MM.1S (cell line): ENCODE measurements at regions not wholly inside any gene's neighbourhood (a gene's known extent, or its start where the extent isn't known, plus 50 kb on each side); places are given as distances from the start of the nearest gene placed in this dataset.

Source experiments
- DNase-seq: peaks from one replicate; pipeline ENCODE4 v3.0.0-alpha.2; 2015
- H2AFZ ChIP-seq: fragments of 300-600 bp; sonication (generic); 2 replicates; pipeline ENCODE4 v1.6.0; 2016; ENCODE audit warnings: antibody characterized with exemption, low read length
- H3F3A ChIP-seq: fragments of 300-600 bp; sonication (generic); 2 replicates; pipeline ENCODE4 v1.6.1; 2016; ENCODE audit warnings: mild to moderate bottlenecking, antibody characterized with exemption, low read length, moderate library complexity, mixed read lengths; ENCODE audit not compliant: insufficient read depth
- H3K27ac ChIP-seq: fragments of 300-600 bp; sonication (generic); 2 replicates; pipeline ENCODE4 v1.5.1; 2016; ENCODE audit warnings: mild to moderate bottlenecking, low read length
- H3K27me3 ChIP-seq: fragments of 300-600 bp; sonication (generic); replicated peaks from 2 replicates; pipeline ENCODE4 v1.6.0; 2016; ENCODE audit warnings: low read length; ENCODE audit not compliant: insufficient read depth
- H3K36me3 ChIP-seq: fragments of 300-600 bp; sonication (generic); replicated peaks from 2 replicates; pipeline ENCODE4 v1.6.1; 2016; ENCODE audit warnings: mild to moderate bottlenecking, low read length, mixed read lengths; ENCODE audit not compliant: insufficient read depth
- H3K4me1 ChIP-seq: fragments of 300-600 bp; sonication (generic); 2 replicates; pipeline ENCODE4 v1.6.1; 2016; ENCODE audit warnings: low read length, mixed read lengths
- H3K4me2 ChIP-seq: fragments of 300-600 bp; sonication (generic); 2 replicates; pipeline ENCODE4 v1.6.0; 2016; ENCODE audit warnings: low read depth, low read length
- H3K4me3 ChIP-seq: fragments of 300-600 bp; sonication (generic); 2 replicates; pipeline ENCODE4 v1.5.1; 2016; ENCODE audit warnings: low read length, mixed read lengths
- H3K79me2 ChIP-seq: fragments of 300-600 bp; sonication (generic); 2 replicates; pipeline ENCODE4 v1.6.1; 2016; ENCODE audit warnings: mixed run types, low read length, mixed read lengths
- H3K9ac ChIP-seq: fragments of 300-600 bp; sonication (generic); 2 replicates; pipeline ENCODE4 v1.6.1; 2016; ENCODE audit warnings: low read length, mixed read lengths
- H3K9me2 ChIP-seq: fragments of 300-600 bp; sonication (generic); replicated peaks from 2 replicates; pipeline ENCODE4 v1.6.1; 2016; ENCODE audit warnings: mild to moderate bottlenecking, low read length, mixed read lengths; ENCODE audit not compliant: insufficient read depth
- H3K9me3 ChIP-seq: fragments of 300-600 bp; sonication (generic); replicated peaks from 2 replicates; pipeline ENCODE4 v1.6.1; 2016; ENCODE audit warnings: mild to moderate bottlenecking, low read length, mixed read lengths; ENCODE audit not compliant: insufficient read depth
- H4K20me1 ChIP-seq: fragments of 300-600 bp; sonication (generic); 2 replicates; pipeline ENCODE4 v1.6.1; 2016; ENCODE audit warnings: mild to moderate bottlenecking, low read length, moderate library complexity, mixed read lengths; ENCODE audit not compliant: insufficient read depth
- CTCF ChIP-seq: fragments of 300-600 bp; sonication (generic); IDR thresholded peaks from 2 replicates; pipeline ENCODE4 v1.5.1; 2016; ENCODE audit warnings: antibody characterized with exemption, low read length, mixed read lengths
- EZH2 ChIP-seq: fragments of 300-600 bp; sonication (generic); optimal IDR thresholded peaks from 2 replicates; pipeline ENCODE3; 2017; ENCODE audit warnings: low read depth, mild to moderate bottlenecking, antibody characterized with exemption, low read length, mixed read lengths
- EZH2phosphoT487 ChIP-seq: fragments of 300-600 bp; sonication (generic); IDR thresholded peaks from 2 replicates; pipeline ENCODE4 v1.6.1; 2018; ENCODE audit warnings: antibody characterized with exemption, low read length

- Histone ChIP-seq H3K4me1 (no peaks in the 10 kb centered on the region), H2AFZ (no peak overlapping the region), H3K4me3 (no peak overlapping the region), H3K9ac (no peak overlapping the region), H3F3A (no peaks in the 10 kb centered on the region), H3K9me3 (no peaks in the 10 kb centered on the region), H4K20me1 (no peaks in the 10 kb centered on the region), H3K36me3 (no peaks in the 10 kb centered on the region), H3K27me3 (peaks cover 81% of the 10 kb centered on the region), H3K79me2 (no peaks in the 10 kb centered on the region), H3K9me2 (no peaks in the 10 kb centered on the region), H3K4me2 (no peak overlapping the region), H3K27ac (no peak overlapping the region)
- no peak for DNase-seq
- TF ChIP-seq CTCF (no peak), EZH2phosphoT487 (no peak), EZH2 (no peak)
Measured at GRCh38 chr6:2552526-2553154, 198.1 kb downstream of the MYLK4 start.

GRCh38 chr6:2551705-2552104 is 199.0 kb downstream of the MYLK4 start:
- H3K9ac ChIP-seq: no peak overlapping the region
- no peak overlapping the region for H3K27ac ChIP-seq
- H2AFZ ChIP-seq: no peak overlapping the region
- H3F3A ChIP-seq: no peaks in the 10 kb centered on the region
- H3K36me3 ChIP-seq: no peaks in the 10 kb centered on the region
- DNase-seq: no peak
- H4K20me1 ChIP-seq: no peaks in the 10 kb centered on the region
- TF ChIP-seq EZH2phosphoT487 (no peak), CTCF (no peak), EZH2 (no peak)
- H3K4me1 ChIP-seq: no peaks in the 10 kb centered on the region
- no peaks in the 10 kb centered on the region for H3K9me2 ChIP-seq
- no peaks in the 10 kb centered on the region for H3K79me2 ChIP-seq
- no peak overlapping the region for H3K4me2 ChIP-seq
- peaks cover 82% of the 10 kb centered on the region for H3K27me3 ChIP-seq
- H3K9me3 ChIP-seq: no peaks in the 10 kb centered on the region
- no peak overlapping the region for H3K4me3 ChIP-seq

GRCh38 chr6:2550247-2550646 is 200.5 kb downstream of the MYLK4 start:
- H3K27ac ChIP-seq: no peak overlapping the region
- no peak for DNase-seq
- no peaks in the 10 kb centered on the region for H3K9me2 ChIP-seq
- no peaks in the 10 kb centered on the region for H3F3A ChIP-seq
- H3K4me1 ChIP-seq: no peaks in the 10 kb centered on the region
- H3K4me3 ChIP-seq: no peak overlapping the region
- TF ChIP-seq EZH2phosphoT487 (no peak), EZH2 (no peak), CTCF (no peak)
- no peak overlapping the region for H3K4me2 ChIP-seq
- H4K20me1 ChIP-seq: no peaks in the 10 kb centered on the region
- no peak overlapping the region for H2AFZ ChIP-seq
- H3K9ac ChIP-seq: no peak overlapping the region
- H3K9me3 ChIP-seq: no peaks in the 10 kb centered on the region
- H3K27me3 ChIP-seq: peaks cover 88% of the 10 kb centered on the region
- H3K79me2 ChIP-seq: no peaks in the 10 kb centered on the region
- no peaks in the 10 kb centered on the region for H3K36me3 ChIP-seq
